Heart right ventricle (tissue), 16 donors: ENCODE measurements at regions not wholly inside any gene's neighbourhood (a gene's known extent, or its start where the extent isn't known, plus 50 kb on each side); places are given as distances from the start of the nearest gene placed in this dataset.

ENCODE experiments used
- ATAC-seq, 8 donors: fragments of 200-7000 bp; cut with Tn5 transposase; one replicate each; pipeline ENCODE4 v1.9.1; 2020; ENCODE audit warnings: mild to moderate bottlenecking in 8 of 8, moderate library complexity in 8 of 8, moderate number of reproducible peaks in 1 of 8
- DNase-seq, 2 donors: peaks; one replicate each; pipeline ENCODE4 v3.0.0-alpha.2; 2020
- H3K27ac ChIP-seq, 10 donors: fragments of 200-600 bp; sonication (generic) in 2 of 10; one replicate each; pipeline versions ENCODE4 v1.5.0 to v1.8.0; 2020 to 2022; ENCODE audit warnings: mild to moderate bottlenecking in 3 of 10
- H3K27me3 ChIP-seq, 7 donors: fragments of 200-600 bp; one replicate each; pipeline ENCODE4 v1.8.0; 2021 to 2022; ENCODE audit warnings: mild to moderate bottlenecking in 2 of 7
- H3K36me3 ChIP-seq, 9 donors: fragments of 200-600 bp; sonication (generic) in 1 of 9; one replicate each; pipeline versions ENCODE4 v1.5.0 to v1.8.0; 2020 to 2022; ENCODE audit warnings: mild to moderate bottlenecking in 2 of 9
- H3K4me1 ChIP-seq, 9 donors: fragments of 200-600 bp; sonication (generic) in 1 of 9; one replicate each; pipeline versions ENCODE4 v1.5.0 to v1.8.0; 2020 to 2022; ENCODE audit warnings: mild to moderate bottlenecking in 4 of 9
- H3K4me3 ChIP-seq, 10 donors: fragments of 200-600 bp; sonication (generic) in 2 of 10; one replicate each; pipeline versions ENCODE4 v1.5.0 to v1.8.0; 2020 to 2022; ENCODE audit warnings: mild to moderate bottlenecking in 7 of 10, moderate library complexity in 2 of 10
- H3K9me3 ChIP-seq, 11 donors: fragments of 200-600 bp in 10 of 11; sonication (generic) in 2 of 11; one replicate each; pipeline versions ENCODE4 v1.5.0 to v1.8.0; 2013 to 2022; ENCODE audit warnings: mild to moderate bottlenecking in 2 of 11, control low read depth in 1 of 11, moderate library complexity in 1 of 11
- WGBS, 2 donors: extraction: QIAGEN DNeasy Blood & Tissue Kit; methylation state at CpG; one replicate each; pipeline ENCODE4 v1.1.7; 2013; ENCODE audit warnings: inconsistent platforms in 1 of 2; 5-methylcytosine and 5-hydroxymethylcytosine counted together
- intact Hi-C, 10 donors: fragments of 100-400 bp; cut with DNase I; formaldehyde crosslinking; loops; one replicate each; pipeline versions ENCODE4 v1.11.1 to v1.14.2; 2022
- TF ChIP-seq, protein P1 (sequence below), 9 donors: fragments of 200-600 bp; sonication (generic) in 2 of 9; IDR thresholded peaks; one replicate each; pipeline versions ENCODE4 v1.5.0 to v1.8.0; 2021 to 2022; ENCODE audit warnings: antibody characterized with exemption in 9 of 9, mild to moderate bottlenecking in 5 of 9, moderate library complexity in 1 of 9
- donor health status: Arrhythmogenic right ventricular cardiomyopathy.
- donor health status: ischemic (EF 13 %, LVEDD 7.1; RV severe dilation, severe dysfunction).
- donor health status: healthy with polysubstance abuse.
- donor health status: DM: no; HTN: yes; CAD: no.
- donor health status: DM: no; HTN: no; CAD: no.
- donor health status: ischemic (EF 25% LVEDD 6.9; RV normal size, moderate dysfunction).
- donor health status: ischemic (EF 25% LVEDD 5.7; RV mildly dilated, moderate dysfunction).
- donor health status: healthy.
- donor health status: DM: yes; HTN: yes; CAD: no.
- donor health status: Ischemic cardiomyopathy.
- donor health status: ischemic (EF 35%, LVEDD 5.7; RV mildly dilated, moderate dysfunction).
- donor health status: nonischemic (EF 11% LVEDD 7.7; RV severe dilation, severe dysfunction).
- donor health status: DM: yes; HTN: yes; CAD: no.
- donor health status: PGD.
- donor health status: ischemic (EF 29% LVEDD 5.4; RV normal size, mild dysfunction).
- donor health status: nonischemic (EF 23%, LVEDD 6.1; RV moderate dilation, normal function).

DNA sequence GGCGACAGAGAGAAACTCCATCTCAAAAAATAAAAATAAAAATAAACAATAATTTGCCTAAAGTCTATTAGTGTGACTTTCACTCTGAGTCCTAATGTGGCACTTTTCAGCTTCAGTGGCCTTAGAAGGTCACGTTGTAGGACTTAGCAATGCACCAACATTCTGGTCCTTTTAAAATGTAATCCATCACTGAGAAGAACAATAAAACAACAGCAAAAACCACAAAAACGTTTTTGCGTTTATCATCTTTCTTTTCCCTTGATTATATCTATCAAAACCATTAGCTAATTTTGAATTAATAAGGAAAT is 190.1 kb upstream of the ZNF608 start:
- TF ChIP-seq, protein P1, sequence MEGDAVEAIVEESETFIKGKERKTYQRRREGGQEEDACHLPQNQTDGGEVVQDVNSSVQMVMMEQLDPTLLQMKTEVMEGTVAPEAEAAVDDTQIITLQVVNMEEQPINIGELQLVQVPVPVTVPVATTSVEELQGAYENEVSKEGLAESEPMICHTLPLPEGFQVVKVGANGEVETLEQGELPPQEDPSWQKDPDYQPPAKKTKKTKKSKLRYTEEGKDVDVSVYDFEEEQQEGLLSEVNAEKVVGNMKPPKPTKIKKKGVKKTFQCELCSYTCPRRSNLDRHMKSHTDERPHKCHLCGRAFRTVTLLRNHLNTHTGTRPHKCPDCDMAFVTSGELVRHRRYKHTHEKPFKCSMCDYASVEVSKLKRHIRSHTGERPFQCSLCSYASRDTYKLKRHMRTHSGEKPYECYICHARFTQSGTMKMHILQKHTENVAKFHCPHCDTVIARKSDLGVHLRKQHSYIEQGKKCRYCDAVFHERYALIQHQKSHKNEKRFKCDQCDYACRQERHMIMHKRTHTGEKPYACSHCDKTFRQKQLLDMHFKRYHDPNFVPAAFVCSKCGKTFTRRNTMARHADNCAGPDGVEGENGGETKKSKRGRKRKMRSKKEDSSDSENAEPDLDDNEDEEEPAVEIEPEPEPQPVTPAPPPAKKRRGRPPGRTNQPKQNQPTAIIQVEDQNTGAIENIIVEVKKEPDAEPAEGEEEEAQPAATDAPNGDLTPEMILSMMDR (IDR thresholded peaks at IDR 0.05): no peak
- ATAC-seq (no peak), DNase-seq (no peak)
- Histone ChIP-seq H3K36me3 (no peaks in the 10 kb centered on the region), H3K27ac (no peak overlapping the region), H3K4me1 (peaks cover 0 to 9% (median 0%) of the 10 kb centered on the region in 9 donors), H3K9me3 (peaks cover 0 to 18% (median 0%) of the 10 kb centered on the region in 11 donors), H3K4me3 (no peak overlapping the region), H3K27me3 (no peaks in the 10 kb centered on the region)
- intact Hi-C loops: loop anchor here in 1 of 10 donors (10.0 kb wide), 1 partner anchor 108 kb away; no protein-coding TSS in a partner anchor
- WGBS, 2 donors: 88 to 90% methylated on average over 4 of the region's 4 CpGs

DNA sequence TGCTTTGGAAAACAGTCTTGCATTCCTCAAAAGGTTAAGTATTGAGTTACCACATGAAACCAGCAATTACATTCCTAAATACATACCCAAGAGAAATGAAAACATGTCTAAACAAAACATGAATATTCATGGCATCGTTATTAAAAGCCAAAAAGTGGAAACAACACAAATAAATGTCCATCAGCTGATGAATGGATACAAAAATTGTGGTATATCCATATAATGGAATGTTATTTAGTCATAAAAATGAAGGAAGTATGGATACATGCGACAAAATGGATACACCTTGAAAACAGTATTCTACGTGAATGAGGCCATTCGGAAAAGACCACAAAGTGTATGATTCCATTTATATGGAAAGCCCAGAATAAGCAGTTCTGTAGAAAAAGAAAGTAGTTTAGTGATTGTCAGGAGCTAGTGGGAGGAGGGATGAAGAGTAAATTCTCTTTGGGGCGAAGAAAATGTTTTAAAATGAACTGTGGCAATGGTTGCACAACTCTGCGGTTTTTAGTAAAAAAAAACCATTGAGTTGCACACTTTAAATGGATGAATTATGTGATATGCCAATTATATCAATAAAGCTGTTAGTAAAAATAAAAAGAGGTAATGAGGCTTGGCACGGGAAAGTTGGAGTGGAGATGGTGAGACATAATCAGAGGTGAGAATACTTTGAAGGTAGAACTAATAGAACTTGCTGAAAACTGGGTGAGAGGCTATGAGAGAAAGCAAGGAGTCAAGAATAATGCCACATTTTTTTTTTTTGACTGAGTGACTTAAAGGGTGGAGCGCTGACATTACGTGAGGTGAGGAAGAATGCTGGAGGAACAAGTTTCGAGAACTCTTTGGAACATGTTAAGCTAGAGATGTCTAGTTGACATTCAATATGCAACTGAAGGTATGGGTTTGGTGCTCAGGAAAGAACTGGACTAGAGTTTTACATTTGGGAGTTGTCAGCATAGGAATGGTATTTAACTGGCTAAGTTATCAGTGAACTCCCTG is 194.9 kb upstream of the ZNF608 start:
- TF ChIP-seq, protein P1 (IDR thresholded peaks at IDR 0.05): no peak
- no peak overlapping the region for H3K4me3 ChIP-seq
- H3K27ac ChIP-seq: no peak overlapping the region
- 85 to 86% methylated on average over 10 of the region's 10 CpGs for WGBS, 2 donors
- no peaks in the 10 kb centered on the region for H3K36me3 ChIP-seq
- ATAC-seq: no peak
- DNase-seq: no peak
- H3K9me3 ChIP-seq: peaks cover 0 to 18% (median 0%) of the 10 kb centered on the region in 11 donors
- H3K27me3 ChIP-seq: no peaks in the 10 kb centered on the region
- intact Hi-C loops: no loop called here
- H3K4me1 ChIP-seq: no peaks in the 10 kb centered on the region

DNA sequence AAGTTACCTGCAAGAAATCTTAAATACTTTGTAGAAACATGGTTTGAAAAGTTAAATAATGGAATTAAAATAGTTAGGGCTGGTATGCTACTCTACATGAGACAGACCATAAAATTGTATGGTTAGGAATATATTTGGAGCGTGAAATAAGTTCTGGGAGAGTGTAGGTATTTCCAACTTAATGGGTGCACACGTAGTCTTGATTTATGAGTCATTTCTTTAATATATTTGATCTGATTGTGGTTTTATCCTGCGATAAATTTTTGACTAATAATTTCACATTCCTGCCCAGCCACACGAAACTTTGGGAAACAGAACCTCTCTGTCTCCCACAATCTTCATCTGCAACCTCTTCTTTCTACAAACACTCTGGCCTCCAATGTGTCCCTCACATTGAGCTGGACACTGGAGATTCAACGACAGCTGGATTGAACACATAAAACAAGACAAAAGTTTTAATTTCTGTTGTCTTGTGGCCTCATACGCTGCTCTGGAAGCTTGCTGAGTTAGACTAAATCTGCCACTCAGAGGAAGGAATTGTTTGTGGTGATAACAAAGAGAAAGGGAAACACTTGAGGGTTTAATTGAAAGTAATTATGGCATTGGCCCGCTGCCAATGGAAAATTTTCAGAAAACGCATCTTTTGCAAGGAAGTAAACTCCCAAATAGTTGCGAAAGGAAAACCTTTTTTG is 201.8 kb upstream of the ZNF608 start:
- no peak overlapping the region for H3K4me3 ChIP-seq
- peak; percentile 34 to 91 (median 74) for ATAC-seq
- H3K36me3 ChIP-seq: no peaks in the 10 kb centered on the region
- DNase-seq: peak in 1 of 2 donors; percentile 80
- no peaks in the 10 kb centered on the region for H3K27me3 ChIP-seq
- TF ChIP-seq, protein P1 (IDR thresholded peaks at IDR 0.05): no peak
- WGBS, 2 donors: 58 to 65% methylated on average over 9 of the region's 9 CpGs
- intact Hi-C loops: no loop called here
- peak overlapping the region in 1 of 10 donors; percentile 37 for H3K27ac ChIP-seq
- peaks cover 0 to 21% (median 9%) of the 10 kb centered on the region in 9 donors for H3K4me1 ChIP-seq
- no peaks in the 10 kb centered on the region for H3K9me3 ChIP-seq

DNA sequence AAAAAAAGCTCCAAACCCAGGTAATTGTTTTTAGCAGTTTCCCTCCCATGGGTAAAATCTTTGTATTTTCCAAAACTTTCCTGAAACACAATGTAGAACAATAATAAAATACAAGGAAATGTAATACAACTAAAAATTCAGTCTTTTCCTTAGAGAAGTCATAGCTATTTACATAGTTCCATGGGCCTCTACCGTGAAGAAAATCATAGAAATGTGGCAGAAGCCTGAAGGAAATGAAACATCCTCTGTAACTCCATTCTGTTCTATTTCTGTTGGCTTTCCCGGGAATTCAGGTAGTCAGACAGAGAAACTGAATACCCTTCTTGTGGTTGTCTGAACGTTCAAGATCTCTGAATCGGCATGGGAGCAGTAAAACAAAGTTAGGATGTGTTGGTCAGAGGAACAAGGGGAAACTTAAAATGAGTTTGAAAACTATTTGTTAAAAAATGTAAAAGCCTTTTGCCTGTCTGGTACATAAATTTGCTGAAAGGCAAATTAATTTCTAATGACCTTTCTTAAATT is 202.4 kb upstream of the ZNF608 start:
- ATAC-seq (peak in 6 of 8 donors; percentile 17 to 77 (median 64)), DNase-seq (no peak)
- 48 to 60% methylated on average over 4 of the region's 4 CpGs for WGBS, 2 donors
- H3K4me3 ChIP-seq: no peak overlapping the region
- H3K27ac ChIP-seq: peak overlapping the region in 4 of 10 donors; percentile 2 to 36 (median 30)
- H3K27me3 ChIP-seq: no peaks in the 10 kb centered on the region
- peaks cover 0 to 21% (median 9%) of the 10 kb centered on the region in 9 donors for H3K4me1 ChIP-seq
- intact Hi-C loops: no loop called here
- H3K36me3 ChIP-seq: no peaks in the 10 kb centered on the region
- TF ChIP-seq, protein P1 (IDR thresholded peaks at IDR 0.05): no peak
- no peaks in the 10 kb centered on the region for H3K9me3 ChIP-seq
